NCI-H1092 (cell line): ENCODE measurements at regions not wholly inside any gene's neighbourhood (a gene's known extent, or its start where the extent isn't known, plus 50 kb on each side); places are given as distances from the start of the nearest gene placed in this dataset.
"Not testable (repeated sequence)": the region's sequence is repeated elsewhere in the genome, so short reads cannot be mapped to it uniquely, and the experiment has no call there.

Experiments used
- DNase-seq: peaks from one replicate; lab custom pipeline; 2025; lab: John Stamatoyannopoulos, UW

- DNase-seq: not testable (repeated sequence)
Measured at GRCh38 chr15:30760633-30761032, 134.7 kb downstream of the ARHGAP11B start.

GRCh38 chr15:30761365-30761764 lies 135.4 kb downstream of the ARHGAP11B start:
- DNase-seq: not testable (repeated sequence)

- not testable (repeated sequence) for DNase-seq
Measured at GRCh38 chr15:30769390-30770124, 134.2 kb upstream of the FAN1 start.

GRCh38 chr15:30770759-30771158 lies 133.0 kb upstream of the FAN1 start:
- DNase-seq: no peak

- no peak for DNase-seq
Measured at GRCh38 chr15:30783019-30783418, 120.7 kb upstream of the FAN1 start.

GRCh38 chr15:30788595-30788994 lies 115.1 kb upstream of the FAN1 start:
- DNase-seq: no peak

- no peak for DNase-seq
Measured at GRCh38 chr15:30791239-30792175, 112.2 kb upstream of the FAN1 start.

- DNase-seq: not testable (repeated sequence)
Measured at GRCh38 chr15:30792843-30793242, 110.9 kb upstream of the FAN1 start.

GRCh38 chr15:30794388-30794787 lies 109.3 kb upstream of the FAN1 start:
- no peak for DNase-seq

GRCh38 chr15:30799565-30799964 lies 104.2 kb upstream of the FAN1 start:
- DNase-seq: not testable (repeated sequence)

GRCh38 chr15:30801140-30801895 lies 102.4 kb upstream of the FAN1 start:
- peak; percentile 59 for DNase-seq

- not testable (repeated sequence) for DNase-seq
Measured at GRCh38 chr15:30802001-30802400, 101.7 kb upstream of the FAN1 start.

GRCh38 chr15:30803703-30804102 lies 100.0 kb upstream of the FAN1 start:
- DNase-seq: not testable (repeated sequence)

GRCh38 chr15:30816430-30816829 lies 87.3 kb upstream of the FAN1 start:
- DNase-seq: no peak

- DNase-seq: peak; percentile 79
Measured at GRCh38 chr15:30823068-30823813, 80.5 kb upstream of the FAN1 start.

- no peak for DNase-seq
Measured at GRCh38 chr15:30824518-30825195, 79.1 kb upstream of the FAN1 start.

GRCh38 chr15:30827625-30828303 lies 76.0 kb upstream of the FAN1 start:
- DNase-seq: no peak

- not testable (repeated sequence) for DNase-seq
Measured at GRCh38 chr15:30828304-30828639, 75.4 kb upstream of the FAN1 start.

GRCh38 chr15:30830961-30831360 lies 72.8 kb upstream of the FAN1 start:
- no peak for DNase-seq

GRCh38 chr15:30833379-30833778 lies 70.3 kb upstream of the FAN1 start:
- DNase-seq: not testable (repeated sequence)
